HCT116 (cell line): ENCODE measurements at regions not wholly inside any gene's neighbourhood (a gene's known extent, or its start where the extent isn't known, plus 50 kb on each side); places are given as distances from the start of the nearest gene placed in this dataset.

Experiments used
- ATAC-seq: fragments of 200-7000 bp; cut with Tn5 transposase; 2 replicates; pipeline ENCODE4 v1.9.1; 2020; ENCODE audit warnings: mild to moderate bottlenecking, moderate library complexity
- BruUV-seq: library from RNA; stranded (reverse); fragments of 400-500 nt; replicated peaks from 2 replicates; lab custom pipeline; 2021; lab: Mats Ljungman, UMichigan
- CTCF ChIA-PET: fragments of 300-600 bp; sonication (Branson Sonifier 250); formaldehyde crosslinking; loops from one replicate; lab custom pipeline; 2021; ENCODE audit warnings: antibody characterized with exemption; lab: Charles Lee
- POLR2A ChIA-PET: fragments of 300-600, 350-600 bp; sonication (Branson Sonifier 250); formaldehyde crosslinking; loops from one replicate; lab custom pipeline; 2021; ENCODE audit warnings: antibody characterized with exemption; lab: Charles Lee
- RAD21 ChIA-PET, 2 experiments: fragments of 300-600 bp; sonication (Branson Sonifier 250); formaldehyde crosslinking; loops; one replicate each; lab custom pipeline; 2023; ENCODE audit warnings: low total read pairs in 2 of 2; ENCODE audit not compliant: uncharacterized antibody in 2 of 2, unreplicated experiment in 2 of 2, low non-redundant PET in 1 of 2; lab: Charles Lee
- DNase-seq: peaks from one replicate; pipeline ENCODE4 v3.0.0-alpha.2; 2010; ENCODE audit warnings: low read depth, low spot score
- H2AFZ ChIP-seq: fragments of 200-600 bp; shearing (Covaris generic), sonication (generic); 2 replicates; pipeline ENCODE4 v1.6.1; 2017; ENCODE audit warnings: low read depth, mixed run types, mixed read lengths, antibody characterized with exemption, low read length; ENCODE audit not compliant: poor library complexity, severe bottlenecking
- H3K27ac ChIP-seq: 2 replicates; pipeline ENCODE4 v1.5.1; 2012; ENCODE audit warnings: low read depth, low read length
- H3K27me3 ChIP-seq: fragments of 200-600 bp; sonication (generic); 2 replicates; pipeline ENCODE4 v1.6.1; 2016; ENCODE audit warnings: mixed run types, low read length, mixed read lengths; ENCODE audit not compliant: insufficient read depth
- H3K36me3 ChIP-seq, 2 experiments: fragments of 200-500 bp in 1 of 2; fragments of 200-600 bp in 1 of 2; sonication (Bioruptor generic) in 1 of 2; sonication (generic) in 1 of 2; 2 replicates each; pipeline versions ENCODE4 v1.5.1 to v1.6.1; 2014 to 2016; ENCODE audit warnings: low read length in 2 of 2, inconsistent platforms in 1 of 2, mixed read lengths in 1 of 2, mixed run types in 1 of 2; ENCODE audit not compliant: insufficient read depth in 2 of 2, control insufficient read depth in 1 of 2
- H3K4me1 ChIP-seq, 2 experiments: fragments of 200-600 bp in 1 of 2; sonication (generic) in 1 of 2; 2 replicates each; pipeline versions ENCODE4 v1.5.1 to v1.6.1; 2012 to 2017; ENCODE audit warnings: low read length in 2 of 2, inconsistent platforms in 1 of 2, mild to moderate bottlenecking in 1 of 2, mixed read lengths in 1 of 2, mixed run types in 1 of 2, moderate library complexity in 1 of 2; ENCODE audit not compliant: insufficient read depth in 2 of 2, control insufficient read depth in 1 of 2
- H3K4me2 ChIP-seq: fragments of 200-600 bp; sonication (generic); 2 replicates; pipeline ENCODE4 v1.6.1; 2017; ENCODE audit warnings: mixed run types, low read length, mixed read lengths
- H3K4me3 ChIP-seq, 2 experiments: fragments of 200-600 bp in 1 of 2; sonication (generic) in 1 of 2; replicated peaks in 1 of 2; 2 replicates each; pipeline ENCODE4 v1.5.1; 2011 to 2016; ENCODE audit warnings: low read length in 2 of 2, control low read depth in 1 of 2, low read depth in 1 of 2, mild to moderate bottlenecking in 1 of 2, mixed read lengths in 1 of 2, mixed run types in 1 of 2
- H3K79me2 ChIP-seq: fragments of 200-600 bp; sonication (generic); 2 replicates; pipeline ENCODE4 v1.6.1; 2017; ENCODE audit warnings: mild to moderate bottlenecking, mixed run types, low read length, moderate library complexity, mixed read lengths; ENCODE audit not compliant: insufficient read depth
- H3K9ac ChIP-seq: fragments of 200-600 bp; sonication (generic); 2 replicates; pipeline ENCODE4 v1.6.1; 2016; ENCODE audit warnings: low read length, mixed read lengths
- H3K9me2 ChIP-seq: fragments of 200-600 bp; sonication (generic), shearing (Covaris generic); 2 replicates; pipeline ENCODE4 v1.6.1; 2017; ENCODE audit warnings: mixed run types, mild to moderate bottlenecking, moderate library complexity; ENCODE audit not compliant: insufficient read depth
- H3K9me3 ChIP-seq, 2 experiments: fragments of 200-500 bp in 1 of 2; fragments of 200-600 bp in 1 of 2; sonication (Bioruptor generic) in 1 of 2; sonication (generic) in 1 of 2; 2 replicates each; pipeline ENCODE4 v1.6.1; 2014 to 2017; ENCODE audit warnings: low read length in 2 of 2, mixed read lengths in 2 of 2, inconsistent platforms in 1 of 2, low read depth in 1 of 2, mild to moderate bottlenecking in 1 of 2, mixed run types in 1 of 2, moderate library complexity in 1 of 2; ENCODE audit not compliant: control insufficient read depth in 1 of 2, insufficient read depth in 1 of 2
- H4K20me1 ChIP-seq: fragments of 200-600 bp; sonication (generic), shearing (Covaris generic); 2 replicates; pipeline ENCODE4 v1.6.1; 2017; ENCODE audit warnings: mixed run types, mild to moderate bottlenecking, moderate library complexity; ENCODE audit not compliant: insufficient read depth
- EGR1 ChIP-seq: IDR thresholded peaks from 2 replicates; pipeline ENCODE4 v1.6.1; 2012; ENCODE audit warnings: low read depth
- EZH2 ChIP-seq: fragments of 200-600 bp; sonication (generic); IDR thresholded peaks from 2 replicates; pipeline ENCODE4 v1.6.1; 2017; ENCODE audit warnings: antibody characterized with exemption, mixed run types
- EZH2phosphoT487 ChIP-seq: fragments of 200-600 bp; IDR thresholded peaks from 2 replicates; pipeline ENCODE4 v1.6.1; 2018; ENCODE audit warnings: antibody characterized with exemption, borderline replicate concordance
- FOSL1 ChIP-seq: IDR thresholded peaks from 2 replicates; pipeline ENCODE4 v1.6.1; 2012; ENCODE audit warnings: low read depth
- JUND ChIP-seq: IDR thresholded peaks from 2 replicates; pipeline ENCODE4 v1.6.1; 2012
- RAD21 ChIP-seq: IDR thresholded peaks from 2 replicates; pipeline ENCODE4 v1.6.1; 2012; ENCODE audit warnings: low read depth, mild to moderate bottlenecking
- SIN3A ChIP-seq: IDR thresholded peaks from 2 replicates; pipeline ENCODE4 v1.6.1; 2012; ENCODE audit warnings: low read depth
- SP1 ChIP-seq: IDR thresholded peaks from 2 replicates; pipeline ENCODE4 v1.6.1; 2012; ENCODE audit warnings: low read depth
- SRF ChIP-seq: IDR thresholded peaks from 2 replicates; pipeline ENCODE4 v1.6.1; 2012; ENCODE audit warnings: low read depth
- ZFX ChIP-seq: fragments of 450-650 bp; IDR thresholded peaks from 2 replicates; pipeline ENCODE4 v1.6.1; 2017
- intact Hi-C: fragments of 100-400 bp; cut with micrococcal nuclease; formaldehyde crosslinking; loops from 2 replicates; pipeline ENCODE4 v1.10.0; 2022
- TF ChIP-seq, protein P1 (sequence below): IDR thresholded peaks from 2 replicates; pipeline ENCODE4 v1.6.1; 2012
- TF ChIP-seq, protein P2 (sequence below): IDR thresholded peaks from 2 replicates; pipeline ENCODE4 v1.6.1; 2011; ENCODE audit warnings: mild to moderate bottlenecking, low read length, moderate library complexity; ENCODE audit not compliant: insufficient replicate concordance; ENCODE audit errors: extremely low read depth
- TF ChIP-seq, protein P3 (sequence below), 3 experiments: fragments of 200-600 bp in 1 of 3; sonication (generic) in 1 of 3; IDR thresholded peaks in 2 of 3; conservative IDR thresholded peaks in 1 of 3; 2 replicates each; pipeline ENCODE4 v1.5.1; 2012 to 2017; ENCODE audit warnings: low read depth in 2 of 3, low read length in 2 of 3, antibody characterized with exemption in 1 of 3, borderline replicate concordance in 1 of 3, control low read depth in 1 of 3, mild to moderate bottlenecking in 1 of 3, mixed read lengths in 1 of 3, mixed run types in 1 of 3, moderate library complexity in 1 of 3; ENCODE audit not compliant: insufficient read depth in 1 of 3
- TF ChIP-seq, protein P4 (sequence below): IDR thresholded peaks from 2 replicates; pipeline ENCODE4 v1.6.1; 2012

DNA sequence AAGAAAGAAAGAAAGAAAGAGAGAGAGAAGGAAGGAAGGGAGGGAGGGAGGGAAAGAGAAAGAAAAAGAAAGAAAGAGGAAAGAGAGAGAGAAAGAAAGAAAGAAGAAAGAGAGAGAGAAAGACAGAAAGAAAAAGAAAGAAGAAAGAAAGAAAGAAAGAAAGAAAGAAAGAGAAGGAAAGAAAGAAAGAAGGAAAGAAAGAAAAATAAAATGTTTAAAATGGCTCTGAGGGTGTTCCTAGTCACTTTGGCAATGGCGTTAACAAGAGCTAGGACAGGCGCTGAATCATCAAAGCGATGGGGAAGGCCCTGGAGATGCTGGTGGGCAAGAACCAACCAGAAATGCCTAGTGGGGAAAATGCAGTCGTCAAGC is 77.8 kb upstream of the GPC1 start:
- Histone ChIP-seq H3K9me3 (peaks cover 0 to 11% of the 10 kb centered on the region in 2 experiments; a peak in 2 of 4 replicates), H3K9me2 (no peaks in the 10 kb centered on the region), H3K9ac (no peak overlapping the region), H3K4me2 (no peak overlapping the region), H3K27ac (no peak overlapping the region), H3K4me3 (no peak overlapping the region), H3K4me1 (peaks cover 0 to 3% of the 10 kb centered on the region in 2 experiments; a peak in 1 of 4 replicates), H2AFZ (no peak overlapping the region), H4K20me1 (no peaks in the 10 kb centered on the region), H3K27me3 (no peaks in the 10 kb centered on the region), H3K79me2 (no peaks in the 10 kb centered on the region), H3K36me3 (no peaks in the 10 kb centered on the region; a peak in 1 of 4 replicates)
- DNase-seq (no peak), ATAC-seq (no peak)
- RAD21 ChIA-PET: no interaction called here
- BruUV-seq: no TSS peak
- CTCF ChIA-PET: no interaction called here
- POLR2A ChIA-PET: no interaction called here
- TF ChIP-seq, protein P1, sequence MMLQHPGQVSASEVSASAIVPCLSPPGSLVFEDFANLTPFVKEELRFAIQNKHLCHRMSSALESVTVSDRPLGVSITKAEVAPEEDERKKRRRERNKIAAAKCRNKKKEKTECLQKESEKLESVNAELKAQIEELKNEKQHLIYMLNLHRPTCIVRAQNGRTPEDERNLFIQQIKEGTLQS: no peak
- no peak for TF ChIP-seq EGR1
- intact Hi-C loops: no loop called here

DNA sequence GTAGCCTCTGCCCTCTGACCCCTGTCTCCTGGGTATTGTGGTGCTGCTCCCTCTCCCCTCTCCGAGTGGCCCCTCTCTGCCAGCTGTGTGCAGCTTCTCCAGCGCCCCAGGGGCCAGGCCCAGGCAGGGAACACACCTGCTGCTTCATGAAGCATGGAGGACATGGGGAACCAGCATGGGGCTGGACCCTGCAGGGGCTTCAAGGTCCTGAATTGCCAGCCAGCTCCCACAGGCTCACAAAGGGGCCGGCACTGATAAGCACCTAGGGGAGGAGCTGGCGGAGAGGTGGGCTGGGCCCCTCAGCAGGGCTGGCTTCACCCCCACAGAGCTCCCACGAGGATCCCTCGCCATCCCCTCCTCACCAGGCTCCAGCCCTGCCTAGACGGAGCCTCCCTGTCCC is 77.4 kb upstream of the GPC1 start:
- H3K27me3 ChIP-seq: no peaks in the 10 kb centered on the region
- ChIA-PET RAD21 (no interaction called here), POLR2A (no interaction called here), CTCF (no interaction called here)
- H3K9ac ChIP-seq: no peak overlapping the region
- H3K79me2 ChIP-seq: no peaks in the 10 kb centered on the region
- no peak overlapping the region for H3K4me3 ChIP-seq
- no peaks in the 10 kb centered on the region for H3K9me2 ChIP-seq
- H4K20me1 ChIP-seq: no peaks in the 10 kb centered on the region
- H3K36me3 ChIP-seq: no peaks in the 10 kb centered on the region; a peak in 1 of 4 replicates
- H3K4me1 ChIP-seq: peaks cover 0 to 3% of the 10 kb centered on the region in 2 experiments; a peak in 1 of 4 replicates
- TF ChIP-seq, protein P2, sequence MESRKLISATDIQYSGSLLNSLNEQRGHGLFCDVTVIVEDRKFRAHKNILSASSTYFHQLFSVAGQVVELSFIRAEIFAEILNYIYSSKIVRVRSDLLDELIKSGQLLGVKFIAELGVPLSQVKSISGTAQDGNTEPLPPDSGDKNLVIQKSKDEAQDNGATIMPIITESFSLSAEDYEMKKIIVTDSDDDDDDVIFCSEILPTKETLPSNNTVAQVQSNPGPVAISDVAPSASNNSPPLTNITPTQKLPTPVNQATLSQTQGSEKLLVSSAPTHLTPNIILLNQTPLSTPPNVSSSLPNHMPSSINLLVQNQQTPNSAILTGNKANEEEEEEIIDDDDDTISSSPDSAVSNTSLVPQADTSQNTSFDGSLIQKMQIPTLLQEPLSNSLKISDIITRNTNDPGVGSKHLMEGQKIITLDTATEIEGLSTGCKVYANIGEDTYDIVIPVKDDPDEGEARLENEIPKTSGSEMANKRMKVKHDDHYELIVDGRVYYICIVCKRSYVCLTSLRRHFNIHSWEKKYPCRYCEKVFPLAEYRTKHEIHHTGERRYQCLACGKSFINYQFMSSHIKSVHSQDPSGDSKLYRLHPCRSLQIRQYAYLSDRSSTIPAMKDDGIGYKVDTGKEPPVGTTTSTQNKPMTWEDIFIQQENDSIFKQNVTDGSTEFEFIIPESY: no peak
- TF ChIP-seq, protein P3, sequence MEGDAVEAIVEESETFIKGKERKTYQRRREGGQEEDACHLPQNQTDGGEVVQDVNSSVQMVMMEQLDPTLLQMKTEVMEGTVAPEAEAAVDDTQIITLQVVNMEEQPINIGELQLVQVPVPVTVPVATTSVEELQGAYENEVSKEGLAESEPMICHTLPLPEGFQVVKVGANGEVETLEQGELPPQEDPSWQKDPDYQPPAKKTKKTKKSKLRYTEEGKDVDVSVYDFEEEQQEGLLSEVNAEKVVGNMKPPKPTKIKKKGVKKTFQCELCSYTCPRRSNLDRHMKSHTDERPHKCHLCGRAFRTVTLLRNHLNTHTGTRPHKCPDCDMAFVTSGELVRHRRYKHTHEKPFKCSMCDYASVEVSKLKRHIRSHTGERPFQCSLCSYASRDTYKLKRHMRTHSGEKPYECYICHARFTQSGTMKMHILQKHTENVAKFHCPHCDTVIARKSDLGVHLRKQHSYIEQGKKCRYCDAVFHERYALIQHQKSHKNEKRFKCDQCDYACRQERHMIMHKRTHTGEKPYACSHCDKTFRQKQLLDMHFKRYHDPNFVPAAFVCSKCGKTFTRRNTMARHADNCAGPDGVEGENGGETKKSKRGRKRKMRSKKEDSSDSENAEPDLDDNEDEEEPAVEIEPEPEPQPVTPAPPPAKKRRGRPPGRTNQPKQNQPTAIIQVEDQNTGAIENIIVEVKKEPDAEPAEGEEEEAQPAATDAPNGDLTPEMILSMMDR (IDR thresholded peaks at IDR 0.05 in 2 of 3, conservative IDR thresholded peaks at IDR 0.05 in 1 of 3; ENCODE audit: borderline replicate concordance in 1 of 3, insufficient read depth in 1 of 3, low read depth in 2 of 3, low read length in 2 of 3): no peak
- TF ChIP-seq ZFX (no peak), SRF (no peak), EGR1 (no peak), EZH2 (no peak), FOSL1 (no peak), SIN3A (no peak), SP1 (no peak), RAD21 (no peak), EZH2phosphoT487 (no peak), JUND (no peak)
- TF ChIP-seq, protein P4, sequence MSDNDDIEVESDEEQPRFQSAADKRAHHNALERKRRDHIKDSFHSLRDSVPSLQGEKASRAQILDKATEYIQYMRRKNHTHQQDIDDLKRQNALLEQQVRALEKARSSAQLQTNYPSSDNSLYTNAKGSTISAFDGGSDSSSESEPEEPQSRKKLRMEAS: no peak
- DNase-seq (no peak), ATAC-seq (no peak)
- H3K4me2 ChIP-seq: no peak overlapping the region
- intact Hi-C loops: no loop called here
- peaks cover 0 to 11% of the 10 kb centered on the region in 2 experiments; a peak in 2 of 4 replicates for H3K9me3 ChIP-seq
- no peak overlapping the region for H3K27ac ChIP-seq
- no peak overlapping the region for H2AFZ ChIP-seq
- no TSS peak for BruUV-seq
